GM10266 (cell line): ENCODE measurements at regions not wholly inside any gene's neighbourhood (a gene's known extent, or its start where the extent isn't known, plus 50 kb on each side); places are given as distances from the start of the nearest gene placed in this dataset.

Experiments
- DNase-seq: peaks from one replicate; pipeline ENCODE4 v3.0.0; 2012; ENCODE audit errors: extremely low spot score
- CTCF ChIP-seq: IDR thresholded peaks from 2 replicates; pipeline ENCODE4 v1.5.1; 2012; ENCODE audit warnings: mild to moderate bottlenecking, low read depth; ENCODE audit not compliant: control insufficient read depth, insufficient read depth; ENCODE audit errors: missing control alignments

- TF ChIP-seq CTCF = no peak
- no peak for DNase-seq
These were observed 142.0 kb downstream of the ZNF648 start for GRCh38 chr1:181919542-181919941.

GRCh38 chr1:181918880-181919525 is 142.5 kb downstream of the ZNF648 start:
- DNase-seq = no peak

GRCh38 chr1:181911715-181912114 is 149.8 kb downstream of the ZNF648 start:
- DNase-seq = no peak
- no peak for TF ChIP-seq CTCF

More at GRCh38 chr1:181918880-181919525, 142.5 kb downstream of the ZNF648 start:
- no peak for TF ChIP-seq CTCF

- no peak for DNase-seq
- TF ChIP-seq CTCF = peak; percentile 10
These were observed 150.6 kb downstream of the ZNF648 start for GRCh38 chr1:181910905-181911304.

GRCh38 chr1:181909010-181909409 is 152.5 kb downstream of the ZNF648 start:
- TF ChIP-seq CTCF = no peak
- DNase-seq = no peak

- TF ChIP-seq CTCF = no peak
- DNase-seq = no peak
These were observed 154.9 kb downstream of the ZNF648 start for GRCh38 chr1:181906631-181907030.

- no peak for DNase-seq
- TF ChIP-seq CTCF = no peak
These were observed 155.4 kb downstream of the ZNF648 start for GRCh38 chr1:181905944-181906597.
